Tibial nerve (tissue), 4 donors: ENCODE measurements at regions not wholly inside any gene's neighbourhood (a gene's known extent, or its start where the extent isn't known, plus 50 kb on each side); places are given as distances from the start of the nearest gene placed in this dataset.

Experiments
- EP300 ChIP-seq, 2 donors: sonication (generic); formaldehyde crosslinking; IDR thresholded peaks; one replicate each; pipeline ENCODE4 v1.6.1; 2017; ENCODE audit warnings: antibody characterized with exemption in 2 of 2, mild to moderate bottlenecking in 1 of 2
- POLR2A ChIP-seq, 2 donors: fragments of 450-650 bp; IDR thresholded peaks; one replicate each; pipeline ENCODE4 v1.6.1; 2017; ENCODE audit warnings: antibody characterized with exemption in 2 of 2, mild to moderate bottlenecking in 2 of 2, moderate library complexity in 2 of 2
- TF ChIP-seq, protein P1 (sequence below), 5 experiments: fragments of 200-600 bp in 3 of 5; fragments of 450-650 bp in 2 of 5; sonication (generic) in 3 of 5; IDR thresholded peaks; one replicate each; pipeline ENCODE4 v1.5.1; 2016 to 2019; ENCODE audit warnings: antibody characterized with exemption in 5 of 5, mild to moderate bottlenecking in 3 of 5, moderate library complexity in 2 of 5

DNA sequence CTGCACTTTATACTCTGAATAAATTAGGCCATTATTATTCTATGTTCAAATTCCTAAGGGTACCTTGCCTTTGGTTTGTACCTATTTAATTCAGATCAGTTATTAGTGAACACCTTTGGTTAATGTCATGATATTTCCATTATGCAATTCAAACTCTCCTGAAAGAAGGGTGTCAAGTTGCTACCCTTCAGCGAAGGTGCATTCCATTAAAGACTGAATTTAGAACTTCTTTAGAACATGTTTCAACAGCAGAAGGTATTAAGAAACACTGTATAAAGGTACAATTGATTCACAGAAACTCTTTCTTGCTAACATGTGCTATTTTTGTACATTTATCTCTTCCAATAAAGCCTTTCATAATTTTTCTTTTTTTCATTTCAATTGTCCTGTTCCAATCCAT lies 1545.4 kb upstream of the PCDH10 start:
- TF ChIP-seq, protein P1, sequence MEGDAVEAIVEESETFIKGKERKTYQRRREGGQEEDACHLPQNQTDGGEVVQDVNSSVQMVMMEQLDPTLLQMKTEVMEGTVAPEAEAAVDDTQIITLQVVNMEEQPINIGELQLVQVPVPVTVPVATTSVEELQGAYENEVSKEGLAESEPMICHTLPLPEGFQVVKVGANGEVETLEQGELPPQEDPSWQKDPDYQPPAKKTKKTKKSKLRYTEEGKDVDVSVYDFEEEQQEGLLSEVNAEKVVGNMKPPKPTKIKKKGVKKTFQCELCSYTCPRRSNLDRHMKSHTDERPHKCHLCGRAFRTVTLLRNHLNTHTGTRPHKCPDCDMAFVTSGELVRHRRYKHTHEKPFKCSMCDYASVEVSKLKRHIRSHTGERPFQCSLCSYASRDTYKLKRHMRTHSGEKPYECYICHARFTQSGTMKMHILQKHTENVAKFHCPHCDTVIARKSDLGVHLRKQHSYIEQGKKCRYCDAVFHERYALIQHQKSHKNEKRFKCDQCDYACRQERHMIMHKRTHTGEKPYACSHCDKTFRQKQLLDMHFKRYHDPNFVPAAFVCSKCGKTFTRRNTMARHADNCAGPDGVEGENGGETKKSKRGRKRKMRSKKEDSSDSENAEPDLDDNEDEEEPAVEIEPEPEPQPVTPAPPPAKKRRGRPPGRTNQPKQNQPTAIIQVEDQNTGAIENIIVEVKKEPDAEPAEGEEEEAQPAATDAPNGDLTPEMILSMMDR (IDR thresholded peaks at IDR 0.05): no peak
- no peak for TF ChIP-seq EP300 (IDR thresholded peaks at IDR 0.05)
- no peak for TF ChIP-seq POLR2A (IDR thresholded peaks at IDR 0.05)
